ENCODE measurements at regions not wholly inside any gene's neighbourhood (a gene's known extent, or its start where the extent isn't known, plus 50 kb on each side); places are given as distances from the start of the nearest gene placed in this dataset.

DNA sequence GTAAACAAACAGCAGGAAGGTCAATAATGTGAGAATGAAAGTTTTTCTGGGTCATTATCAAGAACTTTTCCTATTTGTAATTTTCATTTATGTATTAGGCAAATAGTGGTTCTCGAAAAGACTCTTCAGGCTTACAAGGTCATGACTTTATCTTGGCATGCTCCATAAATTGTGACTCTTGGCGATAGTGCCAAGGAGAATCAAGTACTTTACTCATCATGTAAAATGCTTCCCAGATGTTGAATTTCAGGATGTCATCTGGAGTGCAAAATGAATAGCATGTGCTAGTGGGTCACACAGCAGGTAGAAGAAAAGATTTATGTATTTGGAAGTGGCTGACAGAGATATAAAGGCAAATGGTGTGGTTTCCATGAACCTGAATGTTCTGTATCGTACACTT, 1492.7 kb upstream of the PCDH20 start:
- TF ChIP-seq, protein P1, sequence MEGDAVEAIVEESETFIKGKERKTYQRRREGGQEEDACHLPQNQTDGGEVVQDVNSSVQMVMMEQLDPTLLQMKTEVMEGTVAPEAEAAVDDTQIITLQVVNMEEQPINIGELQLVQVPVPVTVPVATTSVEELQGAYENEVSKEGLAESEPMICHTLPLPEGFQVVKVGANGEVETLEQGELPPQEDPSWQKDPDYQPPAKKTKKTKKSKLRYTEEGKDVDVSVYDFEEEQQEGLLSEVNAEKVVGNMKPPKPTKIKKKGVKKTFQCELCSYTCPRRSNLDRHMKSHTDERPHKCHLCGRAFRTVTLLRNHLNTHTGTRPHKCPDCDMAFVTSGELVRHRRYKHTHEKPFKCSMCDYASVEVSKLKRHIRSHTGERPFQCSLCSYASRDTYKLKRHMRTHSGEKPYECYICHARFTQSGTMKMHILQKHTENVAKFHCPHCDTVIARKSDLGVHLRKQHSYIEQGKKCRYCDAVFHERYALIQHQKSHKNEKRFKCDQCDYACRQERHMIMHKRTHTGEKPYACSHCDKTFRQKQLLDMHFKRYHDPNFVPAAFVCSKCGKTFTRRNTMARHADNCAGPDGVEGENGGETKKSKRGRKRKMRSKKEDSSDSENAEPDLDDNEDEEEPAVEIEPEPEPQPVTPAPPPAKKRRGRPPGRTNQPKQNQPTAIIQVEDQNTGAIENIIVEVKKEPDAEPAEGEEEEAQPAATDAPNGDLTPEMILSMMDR (IDR thresholded peaks at IDR 0.05; ENCODE audit: poor library complexity): no peak
- TF ChIP-seq EZH2 (IDR thresholded peaks at IDR 0.05; ENCODE audit: borderline replicate concordance): no peak
- TF ChIP-seq EZH2phosphoT487 (IDR thresholded peaks at IDR 0.05; ENCODE audit: low read depth, severe bottlenecking, unreplicated experiment): no peak

Data from hepatocyte (in vitro differentiated cells).